ENCODE measurements at regions not wholly inside any gene's neighbourhood (a gene's known extent, or its start where the extent isn't known, plus 50 kb on each side); places are given as distances from the start of the nearest gene placed in this dataset.

DNA sequence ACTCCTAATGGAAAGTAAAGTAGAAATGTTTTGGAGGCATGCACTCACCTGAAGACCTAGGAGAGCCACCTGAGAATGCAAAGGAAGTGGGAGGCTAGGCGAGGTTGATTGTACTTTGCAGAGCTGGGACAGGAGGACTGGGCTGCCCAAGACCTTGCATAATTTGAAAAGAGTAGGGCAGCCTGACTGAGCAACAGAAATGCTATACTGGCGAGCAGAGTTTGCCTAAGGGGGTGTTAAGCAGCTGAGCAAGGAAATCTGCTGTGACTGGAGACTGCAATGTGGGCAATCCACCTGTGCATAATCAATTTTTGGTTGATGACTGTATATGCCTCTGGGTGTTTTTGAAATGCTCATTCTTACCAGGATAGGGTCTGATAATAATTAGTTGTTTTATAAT is 834.1 kb downstream of the TRHDE start:
- Histone ChIP-seq H3K9me3 (no peaks in the 10 kb centered on the region), H3K27me3 (no peaks in the 10 kb centered on the region), H3K36me3 (no peaks in the 10 kb centered on the region), H3K27ac (no peak overlapping the region), H3K4me3 (no peak overlapping the region), H3K4me1 (no peaks in the 10 kb centered on the region)
- no peak for DNase-seq
- TF ChIP-seq, protein P1, sequence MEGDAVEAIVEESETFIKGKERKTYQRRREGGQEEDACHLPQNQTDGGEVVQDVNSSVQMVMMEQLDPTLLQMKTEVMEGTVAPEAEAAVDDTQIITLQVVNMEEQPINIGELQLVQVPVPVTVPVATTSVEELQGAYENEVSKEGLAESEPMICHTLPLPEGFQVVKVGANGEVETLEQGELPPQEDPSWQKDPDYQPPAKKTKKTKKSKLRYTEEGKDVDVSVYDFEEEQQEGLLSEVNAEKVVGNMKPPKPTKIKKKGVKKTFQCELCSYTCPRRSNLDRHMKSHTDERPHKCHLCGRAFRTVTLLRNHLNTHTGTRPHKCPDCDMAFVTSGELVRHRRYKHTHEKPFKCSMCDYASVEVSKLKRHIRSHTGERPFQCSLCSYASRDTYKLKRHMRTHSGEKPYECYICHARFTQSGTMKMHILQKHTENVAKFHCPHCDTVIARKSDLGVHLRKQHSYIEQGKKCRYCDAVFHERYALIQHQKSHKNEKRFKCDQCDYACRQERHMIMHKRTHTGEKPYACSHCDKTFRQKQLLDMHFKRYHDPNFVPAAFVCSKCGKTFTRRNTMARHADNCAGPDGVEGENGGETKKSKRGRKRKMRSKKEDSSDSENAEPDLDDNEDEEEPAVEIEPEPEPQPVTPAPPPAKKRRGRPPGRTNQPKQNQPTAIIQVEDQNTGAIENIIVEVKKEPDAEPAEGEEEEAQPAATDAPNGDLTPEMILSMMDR (IDR thresholded peaks at IDR 0.05), result no peak
- no peak for ATAC-seq
- intact Hi-C loops (cut with DNase I), result no loop called here

DNA sequence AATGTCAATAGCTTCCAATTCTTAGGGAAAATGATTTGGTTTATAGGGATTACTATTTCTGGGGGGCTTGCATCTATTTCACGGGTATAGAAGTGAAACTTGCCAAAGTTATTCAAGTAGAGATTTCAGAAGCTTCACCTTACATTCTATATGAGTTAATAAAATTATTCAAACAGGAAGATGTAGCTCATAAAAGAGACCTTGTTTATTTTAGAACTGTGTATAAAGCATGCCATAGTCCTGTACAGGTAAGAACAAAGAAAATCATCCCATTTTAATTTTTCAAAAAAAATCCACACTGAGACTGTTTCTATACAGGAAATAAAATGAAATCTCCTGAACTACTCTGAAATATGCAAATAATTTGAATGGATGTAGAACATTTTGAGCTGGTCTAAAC is 834.7 kb downstream of the TRHDE start:
- Histone ChIP-seq H3K27ac (no peak overlapping the region), H3K27me3 (no peaks in the 10 kb centered on the region), H3K9me3 (no peaks in the 10 kb centered on the region), H3K4me1 (no peaks in the 10 kb centered on the region), H3K36me3 (no peaks in the 10 kb centered on the region), H3K4me3 (no peak overlapping the region)
- ATAC-seq (no peak), DNase-seq (no peak)
- intact Hi-C loops (cut with DNase I), result no loop called here
- TF ChIP-seq, protein P1 (IDR thresholded peaks at IDR 0.05), result no peak

- DNase-seq, result no peak
- H3K4me3 ChIP-seq, result no peak overlapping the region
Observed at GRCh38 chr12:73110816-73111215, 838.6 kb downstream of the TRHDE start.

DNA sequence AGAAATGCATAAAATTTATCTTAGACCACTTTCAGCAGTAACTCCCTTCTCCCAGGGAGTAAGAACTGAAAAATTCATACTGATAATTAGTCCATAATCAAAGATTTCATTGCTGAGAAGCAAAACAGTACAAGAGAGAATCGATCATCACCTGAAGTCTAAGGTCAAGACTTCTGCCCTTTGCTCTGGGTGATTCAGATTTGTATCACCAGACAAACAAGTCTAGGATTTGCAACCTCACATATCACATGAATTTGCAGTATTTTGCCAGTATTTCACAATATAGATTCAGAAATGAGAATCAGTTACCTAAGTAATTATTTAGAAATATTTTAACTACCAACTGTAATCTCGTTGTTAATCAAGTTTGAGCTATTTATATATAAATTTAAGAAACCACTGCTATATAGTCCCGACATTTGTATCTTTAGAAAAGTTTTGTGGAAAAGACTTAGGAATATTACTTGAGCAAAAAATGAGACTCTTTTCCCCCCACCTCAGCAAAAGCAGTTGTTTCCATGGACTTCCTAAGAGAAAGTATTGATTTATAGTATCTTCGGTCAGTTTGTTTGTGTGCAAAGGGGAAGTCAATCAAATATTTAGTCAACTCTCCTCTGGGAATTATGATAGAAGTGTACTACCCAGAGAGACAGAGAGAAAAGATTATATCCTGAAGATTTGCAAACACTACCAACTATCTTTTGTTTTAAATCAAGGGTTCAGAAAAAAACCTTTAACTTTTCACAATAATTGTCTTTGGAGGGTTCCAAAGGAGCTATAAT is 840.1 kb downstream of the TRHDE start:
- no peaks in the 10 kb centered on the region for H3K27me3 ChIP-seq
- H3K4me1 ChIP-seq, result no peaks in the 10 kb centered on the region
- no peak overlapping the region for H3K4me3 ChIP-seq
- H3K9me3 ChIP-seq, result no peaks in the 10 kb centered on the region
- intact Hi-C loops (cut with DNase I), result no loop called here
- no peaks in the 10 kb centered on the region for H3K36me3 ChIP-seq
- ATAC-seq (no peak), DNase-seq (no peak)
- no peak overlapping the region for H3K27ac ChIP-seq
- TF ChIP-seq, protein P1 (IDR thresholded peaks at IDR 0.05), result no peak

More at GRCh38 chr12:73110816-73111215, 838.6 kb downstream of the TRHDE start:
- Histone ChIP-seq H3K4me1 (no peaks in the 10 kb centered on the region), H3K27me3 (no peaks in the 10 kb centered on the region), H3K9me3 (no peaks in the 10 kb centered on the region), H3K36me3 (no peaks in the 10 kb centered on the region), H3K27ac (no peak overlapping the region)
- intact Hi-C loops (cut with DNase I), result no loop called here
- ATAC-seq, result no peak
- TF ChIP-seq, protein P1 (IDR thresholded peaks at IDR 0.05), result no peak

- Histone ChIP-seq H3K9me3 (no peaks in the 10 kb centered on the region), H3K4me1 (no peaks in the 10 kb centered on the region), H3K27ac (no peak overlapping the region), H3K4me3 (no peak overlapping the region), H3K27me3 (no peaks in the 10 kb centered on the region), H3K36me3 (no peaks in the 10 kb centered on the region)
- TF ChIP-seq, protein P1 (IDR thresholded peaks at IDR 0.05), result no peak
- no peak for DNase-seq
- ATAC-seq, result no peak
- intact Hi-C loops (cut with DNase I), result no loop called here
Observed at GRCh38 chr12:73124480-73124879, 852.3 kb downstream of the TRHDE start.
